DOHH2 (cell line): ENCODE measurements at regions not wholly inside any gene's neighbourhood (a gene's known extent, or its start where the extent isn't known, plus 50 kb on each side); places are given as distances from the start of the nearest gene placed in this dataset.

Experiments
- H3F3A ChIP-seq: fragments of 200-600 bp; sonication (generic), shearing (Covaris generic); 2 replicates; pipeline ENCODE4 v1.6.0; 2016; ENCODE audit warnings: antibody characterized with exemption, mild to moderate bottlenecking; ENCODE audit not compliant: control insufficient read depth, insufficient read depth
- H3K27ac ChIP-seq: fragments of 200-600 bp; sonication (generic); 2 replicates; pipeline ENCODE4 v1.5.1; 2014; ENCODE audit warnings: low read depth, mild to moderate bottlenecking, low read length, moderate library complexity
- H3K27me3 ChIP-seq: fragments of 200-600 bp; sonication (generic); 2 replicates; pipeline ENCODE4 v1.6.1; 2014; ENCODE audit warnings: mild to moderate bottlenecking, low read length, mixed read lengths; ENCODE audit not compliant: control insufficient read depth
- H3K36me3 ChIP-seq: fragments of 200-600 bp; sonication (generic); 2 replicates; pipeline ENCODE4 v1.6.1; 2014; ENCODE audit warnings: mild to moderate bottlenecking, low read length, moderate library complexity, mixed read lengths; ENCODE audit not compliant: control insufficient read depth
- H3K4me1 ChIP-seq: fragments of 200-600 bp; sonication (generic); 2 replicates; pipeline ENCODE4 v1.6.1; 2014; ENCODE audit warnings: mild to moderate bottlenecking, low read length, mixed read lengths; ENCODE audit not compliant: control insufficient read depth
- H3K4me2 ChIP-seq: fragments of 200-600 bp; sonication (generic); 2 replicates; pipeline ENCODE4 v1.6.0; 2014; ENCODE audit warnings: mild to moderate bottlenecking, low read length, moderate library complexity
- H3K4me3 ChIP-seq: fragments of 200-600 bp; sonication (generic); 2 replicates; pipeline ENCODE4 v1.5.1; 2014; ENCODE audit warnings: mild to moderate bottlenecking, low read length, mixed read lengths
- H3K79me2 ChIP-seq: fragments of 200-600 bp; sonication (generic); 2 replicates; pipeline ENCODE4 v1.6.1; 2014; ENCODE audit warnings: mild to moderate bottlenecking, low read length, mixed read lengths; ENCODE audit not compliant: control insufficient read depth
- H3K9me2 ChIP-seq: fragments of 200-600 bp; sonication (generic); replicated peaks from 2 replicates; pipeline ENCODE4 v1.6.1; 2014; ENCODE audit warnings: mild to moderate bottlenecking, low read length, mixed read lengths; ENCODE audit not compliant: control insufficient read depth
- H3K9me3 ChIP-seq: fragments of 200-600 bp; sonication (generic); 2 replicates; pipeline ENCODE4 v1.6.1; 2014; ENCODE audit warnings: antibody characterized with exemption, low read length, mixed read lengths; ENCODE audit not compliant: control insufficient read depth, insufficient read depth
- H4K20me1 ChIP-seq: fragments of 200-600 bp; sonication (generic); 2 replicates; pipeline ENCODE4 v1.6.0; 2014; ENCODE audit warnings: low read depth, mild to moderate bottlenecking, antibody characterized with exemption, low read length, moderate library complexity; ENCODE audit not compliant: control insufficient read depth, insufficient read depth
- CTCF ChIP-seq: fragments of 200-600 bp; sonication (generic); IDR thresholded peaks from one replicate; pipeline ENCODE4 v1.5.1; 2014; ENCODE audit warnings: antibody characterized with exemption, mild to moderate bottlenecking, low read depth, low read length; ENCODE audit not compliant: poor library complexity, severe bottlenecking
- EZH2phosphoT487 ChIP-seq: fragments of 200-600 bp; sonication (generic); IDR thresholded peaks from 2 replicates; pipeline ENCODE4 v1.6.1; 2017; ENCODE audit warnings: borderline replicate concordance, mild to moderate bottlenecking, antibody characterized with exemption, low read length, moderate library complexity, mixed read lengths

- Histone ChIP-seq H3K79me2 (no peaks in the 10 kb centered on the region), H3K36me3 (no peaks in the 10 kb centered on the region), H3F3A (no peaks in the 10 kb centered on the region), H3K27me3 (no peaks in the 10 kb centered on the region), H4K20me1 (no peaks in the 10 kb centered on the region), H3K9me3 (0 out of 2 replicates have a peak, but pooled peaks cover 4% of the 10 kb centered on the region), H3K4me1 (no peaks in the 10 kb centered on the region), H3K9me2 (no peaks in the 10 kb centered on the region), H3K4me2 (no peak overlapping the region), H3K27ac (no peak overlapping the region), H3K4me3 (no peak overlapping the region)
- TF ChIP-seq EZH2phosphoT487 (no peak), CTCF (no peak)
These were observed 568.7 kb upstream of the CNTNAP5 start for GRCh38 chr2:123456416-123456815.

- Histone ChIP-seq H3K36me3 (no peaks in the 10 kb centered on the region), H3K27ac (no peak overlapping the region), H3K79me2 (no peaks in the 10 kb centered on the region), H3K9me3 (no peaks in the 10 kb centered on the region; the same call in 1 of the 2 replicates), H3K9me2 (no peaks in the 10 kb centered on the region), H3K4me3 (no peak overlapping the region), H4K20me1 (no peaks in the 10 kb centered on the region), H3K27me3 (no peaks in the 10 kb centered on the region), H3K4me2 (no peak overlapping the region), H3F3A (no peaks in the 10 kb centered on the region), H3K4me1 (no peaks in the 10 kb centered on the region)
- TF ChIP-seq CTCF (no peak), EZH2phosphoT487 (no peak)
These were observed 561.2 kb upstream of the CNTNAP5 start for GRCh38 chr2:123463886-123464285.

- no peaks in the 10 kb centered on the region for H3K4me1 ChIP-seq
- no peaks in the 10 kb centered on the region for H3K79me2 ChIP-seq
- no peaks in the 10 kb centered on the region for H3K27me3 ChIP-seq
- H3K36me3 ChIP-seq, result no peaks in the 10 kb centered on the region
- no peaks in the 10 kb centered on the region; the same call in 1 of the 2 replicates for H3K9me3 ChIP-seq
- H4K20me1 ChIP-seq, result no peaks in the 10 kb centered on the region
- H3K9me2 ChIP-seq, result no peaks in the 10 kb centered on the region
- H3K4me3 ChIP-seq, result no peak overlapping the region
- no peak overlapping the region for H3K27ac ChIP-seq
- H3F3A ChIP-seq, result no peaks in the 10 kb centered on the region
- TF ChIP-seq EZH2phosphoT487 (no peak), CTCF (no peak)
- H3K4me2 ChIP-seq, result no peak overlapping the region
These were observed 557.0 kb upstream of the CNTNAP5 start for GRCh38 chr2:123468071-123468470.
